ENCODE measurements at regions not wholly inside any gene's neighbourhood (a gene's known extent, or its start where the extent isn't known, plus 50 kb on each side); places are given as distances from the start of the nearest gene placed in this dataset.

GRCh38 chr5:85049020-85049419, 664.3 kb upstream of the EDIL3 start:
- Histone ChIP-seq H3K4me1 (ENCODE audit: insufficient read depth, poor library complexity, severe bottlenecking) (no peaks in the 10 kb centered on the region), H3K4me3 (ENCODE audit: severe bottlenecking) (no peak overlapping the region), H3K27ac (ENCODE audit: poor library complexity, severe bottlenecking) (no peak overlapping the region), H3K9me3 (ENCODE audit: severe bottlenecking) (no peaks in the 10 kb centered on the region), H3K27me3 (ENCODE audit: insufficient read depth, poor library complexity, severe bottlenecking) (peaks cover 12% of the 10 kb centered on the region), H3K36me3 (ENCODE audit: low read depth) (no peaks in the 10 kb centered on the region)
- no peak for DNase-seq (ENCODE audit: low spot score)
- TF ChIP-seq CTCF (IDR thresholded peaks at IDR 0.05; ENCODE audit: poor library complexity, severe bottlenecking), result peak; percentile 39
- ATAC-seq (ENCODE audit: low read depth), result peak; percentile 69

- DNase-seq (ENCODE audit: low spot score) (no peak), ATAC-seq (ENCODE audit: low read depth) (no peak)
- Histone ChIP-seq H3K9me3 (ENCODE audit: severe bottlenecking) (no peaks in the 10 kb centered on the region), H3K27me3 (ENCODE audit: insufficient read depth, poor library complexity, severe bottlenecking) (peaks cover 16% of the 10 kb centered on the region), H3K4me1 (ENCODE audit: insufficient read depth, poor library complexity, severe bottlenecking) (no peaks in the 10 kb centered on the region), H3K27ac (ENCODE audit: poor library complexity, severe bottlenecking) (no peak overlapping the region), H3K4me3 (ENCODE audit: severe bottlenecking) (no peak overlapping the region), H3K36me3 (ENCODE audit: low read depth) (no peaks in the 10 kb centered on the region)
- TF ChIP-seq CTCF (IDR thresholded peaks at IDR 0.05; ENCODE audit: poor library complexity, severe bottlenecking), result no peak
These were observed 668.1 kb upstream of the EDIL3 start for GRCh38 chr5:85052826-85053225.

GRCh38 chr5:85069659-85070640, 685.3 kb upstream of the EDIL3 start:
- no peak overlapping the region for H3K27ac ChIP-seq (ENCODE audit: poor library complexity, severe bottlenecking)
- peaks cover 10% of the 10 kb centered on the region for H3K27me3 ChIP-seq (ENCODE audit: insufficient read depth, poor library complexity, severe bottlenecking)
- no peaks in the 10 kb centered on the region for H3K9me3 ChIP-seq (ENCODE audit: severe bottlenecking)
- H3K4me3 ChIP-seq (ENCODE audit: severe bottlenecking), result no peak overlapping the region
- no peak for ATAC-seq (ENCODE audit: low read depth)
- no peak for DNase-seq (ENCODE audit: low spot score)
- H3K4me1 ChIP-seq (ENCODE audit: insufficient read depth, poor library complexity, severe bottlenecking), result no peaks in the 10 kb centered on the region
- no peaks in the 10 kb centered on the region for H3K36me3 ChIP-seq (ENCODE audit: low read depth)
- no peak for TF ChIP-seq CTCF (IDR thresholded peaks at IDR 0.05; ENCODE audit: poor library complexity, severe bottlenecking)

GRCh38 chr5:85077581-85077980, 692.9 kb upstream of the EDIL3 start:
- no peak for ATAC-seq (ENCODE audit: low read depth)
- Histone ChIP-seq H3K4me1 (ENCODE audit: insufficient read depth, poor library complexity, severe bottlenecking) (no peaks in the 10 kb centered on the region), H3K4me3 (ENCODE audit: severe bottlenecking) (no peak overlapping the region), H3K9me3 (ENCODE audit: severe bottlenecking) (no peaks in the 10 kb centered on the region), H3K27me3 (ENCODE audit: insufficient read depth, poor library complexity, severe bottlenecking) (peaks cover 23% of the 10 kb centered on the region), H3K36me3 (ENCODE audit: low read depth) (no peaks in the 10 kb centered on the region), H3K27ac (ENCODE audit: poor library complexity, severe bottlenecking) (no peak overlapping the region)
- no peak for DNase-seq (ENCODE audit: low spot score)
- peak; percentile 31 for TF ChIP-seq CTCF (IDR thresholded peaks at IDR 0.05; ENCODE audit: poor library complexity, severe bottlenecking)

GRCh38 chr5:85096421-85096820, 711.7 kb upstream of the EDIL3 start:
- H3K36me3 ChIP-seq (ENCODE audit: low read depth), result no peaks in the 10 kb centered on the region
- no peaks in the 10 kb centered on the region for H3K9me3 ChIP-seq (ENCODE audit: severe bottlenecking)
- H3K4me1 ChIP-seq (ENCODE audit: insufficient read depth, poor library complexity, severe bottlenecking), result no peaks in the 10 kb centered on the region
- no peak overlapping the region for H3K27ac ChIP-seq (ENCODE audit: poor library complexity, severe bottlenecking)
- DNase-seq (ENCODE audit: low spot score) (no peak), ATAC-seq (ENCODE audit: low read depth) (no peak)
- no peak overlapping the region for H3K4me3 ChIP-seq (ENCODE audit: severe bottlenecking)
- peaks cover 7% of the 10 kb centered on the region for H3K27me3 ChIP-seq (ENCODE audit: insufficient read depth, poor library complexity, severe bottlenecking)
- TF ChIP-seq CTCF (IDR thresholded peaks at IDR 0.05; ENCODE audit: poor library complexity, severe bottlenecking), result no peak

All from RWPE2 (cell line).